A673 (cell line): ENCODE measurements at regions not wholly inside any gene's neighbourhood (a gene's known extent, or its start where the extent isn't known, plus 50 kb on each side); places are given as distances from the start of the nearest gene placed in this dataset.

Source experiments
- EZH2 ChIP-seq: fragments of 200-600 bp; sonication (generic); IDR thresholded peaks from 2 replicates; pipeline ENCODE4 v1.6.1; 2017; ENCODE audit warnings: borderline replicate concordance, low read depth, mild to moderate bottlenecking, mixed read lengths, antibody characterized with exemption, low read length; ENCODE audit not compliant: poor library complexity, severe bottlenecking
- TF ChIP-seq, protein P1 (sequence below): fragments of 300-800, 200-600 bp; sonication (generic); conservative IDR thresholded peaks from 2 replicates; pipeline ENCODE4 v1.5.1; 2017; ENCODE audit warnings: low read depth, mild to moderate bottlenecking, antibody characterized with exemption, low read length, moderate library complexity, mixed read lengths

DNA sequence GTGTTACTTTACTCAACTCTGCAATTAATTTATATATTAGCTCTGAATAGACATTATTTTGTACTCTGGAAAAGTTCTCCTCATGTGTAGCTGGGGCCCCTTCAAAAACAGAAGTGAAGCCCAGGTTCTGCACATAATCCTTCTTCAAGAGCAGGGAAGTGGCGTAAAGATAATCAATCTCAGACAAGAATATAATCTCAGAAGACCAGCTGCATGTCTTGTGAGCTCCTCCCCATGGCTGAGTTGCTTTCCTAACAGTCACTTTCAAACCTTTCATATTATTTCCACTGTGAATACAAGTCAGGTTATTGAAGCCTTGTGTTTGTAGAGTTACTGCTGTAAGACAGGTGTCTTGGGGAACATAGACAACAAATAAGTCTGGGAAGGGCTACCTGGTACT, 691.9 kb downstream of the RFPL4B start:
- TF ChIP-seq, protein P1, sequence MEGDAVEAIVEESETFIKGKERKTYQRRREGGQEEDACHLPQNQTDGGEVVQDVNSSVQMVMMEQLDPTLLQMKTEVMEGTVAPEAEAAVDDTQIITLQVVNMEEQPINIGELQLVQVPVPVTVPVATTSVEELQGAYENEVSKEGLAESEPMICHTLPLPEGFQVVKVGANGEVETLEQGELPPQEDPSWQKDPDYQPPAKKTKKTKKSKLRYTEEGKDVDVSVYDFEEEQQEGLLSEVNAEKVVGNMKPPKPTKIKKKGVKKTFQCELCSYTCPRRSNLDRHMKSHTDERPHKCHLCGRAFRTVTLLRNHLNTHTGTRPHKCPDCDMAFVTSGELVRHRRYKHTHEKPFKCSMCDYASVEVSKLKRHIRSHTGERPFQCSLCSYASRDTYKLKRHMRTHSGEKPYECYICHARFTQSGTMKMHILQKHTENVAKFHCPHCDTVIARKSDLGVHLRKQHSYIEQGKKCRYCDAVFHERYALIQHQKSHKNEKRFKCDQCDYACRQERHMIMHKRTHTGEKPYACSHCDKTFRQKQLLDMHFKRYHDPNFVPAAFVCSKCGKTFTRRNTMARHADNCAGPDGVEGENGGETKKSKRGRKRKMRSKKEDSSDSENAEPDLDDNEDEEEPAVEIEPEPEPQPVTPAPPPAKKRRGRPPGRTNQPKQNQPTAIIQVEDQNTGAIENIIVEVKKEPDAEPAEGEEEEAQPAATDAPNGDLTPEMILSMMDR = no peak
- no peak for TF ChIP-seq EZH2
